Right lobe of liver (tissue), 4 donors: ENCODE measurements at regions not wholly inside any gene's neighbourhood (a gene's known extent, or its start where the extent isn't known, plus 50 kb on each side); places are given as distances from the start of the nearest gene placed in this dataset.
"Not testable (repeated sequence)": the region's sequence is repeated elsewhere in the genome, so short reads cannot be mapped to it uniquely, and the experiment has no call there.

Experiments used
- POLR2A ChIP-seq: fragments of 450-650 bp; IDR thresholded peaks from one replicate; pipeline ENCODE4 v1.6.1; 2017; ENCODE audit warnings: antibody characterized with exemption, mild to moderate bottlenecking
- TF ChIP-seq, protein P1 (sequence below), 4 donors: fragments of 200-600 bp in 3 of 4; fragments of 450-650 bp in 1 of 4; IDR thresholded peaks; one replicate each; pipeline versions ENCODE4 v1.5.1 to v1.8.0; 2016 to 2022; ENCODE audit warnings: antibody characterized with exemption in 4 of 4, mild to moderate bottlenecking in 2 of 4
- donor health status: DM: no; HTN: no; CAD: no.
- donor health status: DM: no; HTN: no; CAD: no.
- donor health status: DM: no; HTN: yes; CAD: no.

DNA sequence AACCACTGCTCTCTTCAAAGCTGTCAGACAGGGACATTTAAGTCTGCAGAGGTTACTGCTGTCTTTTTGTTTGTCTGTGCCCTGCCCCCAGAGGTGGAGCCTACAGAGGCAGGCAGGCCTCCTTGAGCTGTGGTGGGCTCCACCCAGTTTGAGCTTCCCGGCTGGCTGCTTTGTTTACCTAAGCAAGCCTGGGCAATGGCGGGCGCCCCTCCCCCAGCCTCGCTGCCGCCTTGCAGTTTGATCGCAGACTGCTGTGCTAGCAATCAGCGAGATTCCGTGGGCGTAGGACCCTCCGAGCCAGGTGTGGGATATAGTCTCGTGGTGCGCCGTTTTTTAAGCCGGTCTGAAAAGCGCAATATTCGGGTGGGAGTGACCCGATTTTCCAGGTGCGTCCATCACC is 586.9 kb downstream of the HTR1B start:
- TF ChIP-seq, protein P1, sequence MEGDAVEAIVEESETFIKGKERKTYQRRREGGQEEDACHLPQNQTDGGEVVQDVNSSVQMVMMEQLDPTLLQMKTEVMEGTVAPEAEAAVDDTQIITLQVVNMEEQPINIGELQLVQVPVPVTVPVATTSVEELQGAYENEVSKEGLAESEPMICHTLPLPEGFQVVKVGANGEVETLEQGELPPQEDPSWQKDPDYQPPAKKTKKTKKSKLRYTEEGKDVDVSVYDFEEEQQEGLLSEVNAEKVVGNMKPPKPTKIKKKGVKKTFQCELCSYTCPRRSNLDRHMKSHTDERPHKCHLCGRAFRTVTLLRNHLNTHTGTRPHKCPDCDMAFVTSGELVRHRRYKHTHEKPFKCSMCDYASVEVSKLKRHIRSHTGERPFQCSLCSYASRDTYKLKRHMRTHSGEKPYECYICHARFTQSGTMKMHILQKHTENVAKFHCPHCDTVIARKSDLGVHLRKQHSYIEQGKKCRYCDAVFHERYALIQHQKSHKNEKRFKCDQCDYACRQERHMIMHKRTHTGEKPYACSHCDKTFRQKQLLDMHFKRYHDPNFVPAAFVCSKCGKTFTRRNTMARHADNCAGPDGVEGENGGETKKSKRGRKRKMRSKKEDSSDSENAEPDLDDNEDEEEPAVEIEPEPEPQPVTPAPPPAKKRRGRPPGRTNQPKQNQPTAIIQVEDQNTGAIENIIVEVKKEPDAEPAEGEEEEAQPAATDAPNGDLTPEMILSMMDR (IDR thresholded peaks at IDR 0.05), result not testable (repeated sequence)
- not testable (repeated sequence) for TF ChIP-seq POLR2A
